ENCODE measurements at regions not wholly inside any gene's neighbourhood (a gene's known extent, or its start where the extent isn't known, plus 50 kb on each side); places are given as distances from the start of the nearest gene placed in this dataset.

DNA sequence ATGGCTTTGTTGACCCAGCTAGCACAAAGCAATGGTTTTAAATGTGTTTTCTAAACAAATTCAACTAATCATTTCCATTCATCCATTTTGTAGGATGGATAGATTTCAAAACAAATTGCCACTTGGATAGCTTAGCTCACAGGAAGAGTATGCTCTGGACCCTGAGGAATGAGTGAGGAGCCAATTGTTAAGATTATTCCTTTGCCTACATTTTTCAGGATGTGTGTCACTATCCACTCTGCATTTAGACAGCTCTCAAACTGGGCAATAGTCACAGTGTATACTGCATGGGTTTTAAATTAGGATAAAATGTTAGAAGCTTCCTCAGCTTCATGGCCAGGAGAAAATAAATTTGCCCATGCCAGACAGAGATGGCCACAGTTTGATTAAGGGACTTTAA, 605.6 kb upstream of the TEX47 start:
- Histone ChIP-seq H4K20me1 (ENCODE audit: insufficient read depth, low read length) (no peaks in the 10 kb centered on the region), H3K27ac (ENCODE audit: insufficient read depth, low read length) (no peak overlapping the region), H3K27me3 (ENCODE audit: control insufficient read depth, insufficient read depth, low read length) (no peaks in the 10 kb centered on the region), H3K36me3 (ENCODE audit: control insufficient read depth, insufficient read depth, low read length) (no peaks in the 10 kb centered on the region), H2AFZ (replicated peaks; ENCODE audit: low read length, poor library complexity) (no peak overlapping the region), H2AK5ac (ENCODE audit: low read depth, low read length) (no peak overlapping the region), H3K79me1 (ENCODE audit: low read depth in 1 of 2, low read length in 2 of 2) (no peaks in the 10 kb centered on the region), H3K23ac (ENCODE audit: low read depth, low read length) (no peak overlapping the region), H3K4ac (ENCODE audit: low read depth, low read length) (no peak overlapping the region), H3K9me1 (ENCODE audit: insufficient read depth, low read length) (no peaks in the 10 kb centered on the region), H3K9ac (ENCODE audit: low read depth, low read length) (no peak overlapping the region), H3K4me1 (ENCODE audit: control insufficient read depth, insufficient read depth, low read length) (no peaks in the 10 kb centered on the region), H3K18ac (ENCODE audit: low read depth, low read length) (no peak overlapping the region), H2AK9ac (replicated peaks; ENCODE audit: low read depth, low read length, poor library complexity) (no peak overlapping the region), H3K14ac (replicated peaks; ENCODE audit: low read depth, low read length) (no peak overlapping the region), H3K4me3 (ENCODE audit: insufficient read depth, low read depth, low read length) (no peak overlapping the region), H4K8ac (ENCODE audit: low read depth in 2 of 2, low read length in 2 of 2) (no peak overlapping the region), H4K91ac (ENCODE audit: insufficient read depth, low read depth, low read length) (no peak overlapping the region), H2BK20ac (ENCODE audit: low read depth, low read length) (no peak overlapping the region), H2BK5ac (ENCODE audit: low read depth, low read length, poor library complexity, severe bottlenecking) (no peak overlapping the region), H3K4me2 (ENCODE audit: low read depth, low read length) (no peak overlapping the region), H3K9me3 (ENCODE audit: control insufficient read depth, insufficient read depth, low read length) (peaks cover 3% of the 10 kb centered on the region; the same call in 1 of the 2 replicates), H4K5ac (ENCODE audit: low read depth, low read length) (no peak overlapping the region), H2BK120ac (ENCODE audit: low read depth, low read length) (no peak overlapping the region), H2BK15ac (ENCODE audit: low read depth, low read length) (no peak overlapping the region), H3K56ac (ENCODE audit: extremely low read depth, insufficient read depth, low read length) (no peak overlapping the region)
- intact Hi-C loops (cut with micrococcal nuclease): no loop called here
- ATAC-seq (ENCODE audit: low read depth) (no peak), DNase-seq (no peak)
- ChIA-PET POLR2A (ENCODE audit: unreplicated experiment) (no interaction called here), CTCF (interaction anchor here (0.6 to 0.7 kb wide), 2 partner anchors 429 to 757 kb away, joined by 3 to 4 read pairs; no protein-coding TSS in a partner anchor)
- TF ChIP-seq RCOR1 (IDR thresholded peaks at IDR 0.05; ENCODE audit: insufficient replicate concordance, low read length) (no peak), CTCF (conservative IDR thresholded peaks at IDR 0.05; ENCODE audit: low read depth, low read length) (no peak)
- dilution Hi-C loops (cut with HindIII; ENCODE audit: low sequenced_read_pairs, unreplicated experiment): no loop called here
- in situ Hi-C loops (cut with MboI; ENCODE audit: low sequenced_read_pairs): no loop called here
- BruUV-seq (replicated peaks): no TSS peak

All from IMR-90 (cell line).